ENCODE measurements at regions not wholly inside any gene's neighbourhood (a gene's known extent, or its start where the extent isn't known, plus 50 kb on each side); places are given as distances from the start of the nearest gene placed in this dataset.

DNA sequence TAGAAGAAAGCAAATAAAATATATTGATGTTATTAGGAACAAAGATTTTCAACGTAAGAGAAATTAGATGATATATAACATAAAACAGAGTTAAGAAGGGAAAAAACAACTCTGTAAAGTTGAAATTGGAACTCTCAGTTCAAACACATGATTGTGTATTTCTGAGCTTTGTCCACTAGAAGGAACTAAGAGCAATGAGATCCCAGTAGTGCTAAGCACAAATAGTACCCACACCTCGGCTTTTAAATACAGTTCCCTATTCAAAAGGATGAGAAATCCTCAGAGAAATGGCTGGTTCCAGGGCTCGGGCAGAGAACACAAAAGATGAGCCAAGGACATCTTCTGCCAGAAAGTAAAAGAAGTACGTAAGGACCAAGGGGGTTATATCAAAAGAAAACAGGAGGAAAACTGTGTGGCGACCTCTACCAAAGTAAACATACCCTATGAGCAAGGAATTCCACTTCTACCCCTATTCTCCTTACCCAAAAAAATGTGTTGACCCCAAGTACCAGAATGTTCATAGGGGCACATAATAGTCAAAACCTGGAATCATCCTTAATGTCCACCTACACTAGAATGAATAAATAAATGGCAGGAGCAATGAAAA lies 96.6 kb downstream of the SPTSSA start:
- H3K4me3 ChIP-seq (ENCODE audit: low read length): no peak overlapping the region
- H3K4me2 ChIP-seq (ENCODE audit: low read length): no peak overlapping the region
- no peaks in the 10 kb centered on the region for H4K20me1 ChIP-seq (ENCODE audit: control insufficient read depth, insufficient read depth, low read depth, low read length)
- no peaks in the 10 kb centered on the region for H3F3A ChIP-seq (ENCODE audit: control insufficient read depth, insufficient read depth)
- H3K9me3 ChIP-seq (ENCODE audit: control insufficient read depth, insufficient read depth, low read length): no peaks in the 10 kb centered on the region
- no peak overlapping the region for H3K27ac ChIP-seq (ENCODE audit: low read depth, low read length)
- no peaks in the 10 kb centered on the region for H3K79me2 ChIP-seq (ENCODE audit: control insufficient read depth, low read length)
- no peak for TF ChIP-seq EZH2phosphoT487 (IDR thresholded peaks at IDR 0.05; ENCODE audit: borderline replicate concordance, low read length)
- TF ChIP-seq, protein P1, sequence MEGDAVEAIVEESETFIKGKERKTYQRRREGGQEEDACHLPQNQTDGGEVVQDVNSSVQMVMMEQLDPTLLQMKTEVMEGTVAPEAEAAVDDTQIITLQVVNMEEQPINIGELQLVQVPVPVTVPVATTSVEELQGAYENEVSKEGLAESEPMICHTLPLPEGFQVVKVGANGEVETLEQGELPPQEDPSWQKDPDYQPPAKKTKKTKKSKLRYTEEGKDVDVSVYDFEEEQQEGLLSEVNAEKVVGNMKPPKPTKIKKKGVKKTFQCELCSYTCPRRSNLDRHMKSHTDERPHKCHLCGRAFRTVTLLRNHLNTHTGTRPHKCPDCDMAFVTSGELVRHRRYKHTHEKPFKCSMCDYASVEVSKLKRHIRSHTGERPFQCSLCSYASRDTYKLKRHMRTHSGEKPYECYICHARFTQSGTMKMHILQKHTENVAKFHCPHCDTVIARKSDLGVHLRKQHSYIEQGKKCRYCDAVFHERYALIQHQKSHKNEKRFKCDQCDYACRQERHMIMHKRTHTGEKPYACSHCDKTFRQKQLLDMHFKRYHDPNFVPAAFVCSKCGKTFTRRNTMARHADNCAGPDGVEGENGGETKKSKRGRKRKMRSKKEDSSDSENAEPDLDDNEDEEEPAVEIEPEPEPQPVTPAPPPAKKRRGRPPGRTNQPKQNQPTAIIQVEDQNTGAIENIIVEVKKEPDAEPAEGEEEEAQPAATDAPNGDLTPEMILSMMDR (IDR thresholded peaks at IDR 0.05; ENCODE audit: low read depth, low read length, poor library complexity, severe bottlenecking): no peak
- H3K36me3 ChIP-seq (ENCODE audit: control insufficient read depth, low read length): no peaks in the 10 kb centered on the region
- H3K9me2 ChIP-seq (replicated peaks; ENCODE audit: control insufficient read depth, low read length): no peaks in the 10 kb centered on the region
- peaks cover 9% of the 10 kb centered on the region; the same call in 1 of the 2 replicates for H3K27me3 ChIP-seq (ENCODE audit: control insufficient read depth, low read length)
- no peaks in the 10 kb centered on the region for H3K4me1 ChIP-seq (ENCODE audit: control insufficient read depth, low read length)

DNA sequence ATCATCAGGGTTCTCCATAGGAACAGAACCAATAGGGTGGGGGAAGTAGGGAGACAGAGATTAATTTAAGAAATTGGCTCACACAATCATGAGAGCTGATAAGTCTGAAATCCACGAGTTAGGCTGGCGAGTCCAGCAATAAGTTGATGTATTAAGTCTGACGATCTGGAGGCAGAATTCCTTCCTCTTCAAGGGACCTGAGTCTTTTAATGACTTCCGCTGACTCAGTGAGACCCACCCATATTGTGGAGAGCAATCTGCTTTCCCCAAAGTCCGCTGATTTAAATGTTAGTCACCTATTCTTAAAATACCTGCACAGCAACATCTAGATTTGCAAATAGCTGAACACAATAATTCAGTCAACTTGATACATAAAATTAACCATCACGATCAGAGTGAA lies 97.8 kb downstream of the SPTSSA start:
- Histone ChIP-seq H3F3A (ENCODE audit: control insufficient read depth, insufficient read depth) (no peaks in the 10 kb centered on the region), H3K36me3 (ENCODE audit: control insufficient read depth, low read length) (no peaks in the 10 kb centered on the region), H3K9me2 (replicated peaks; ENCODE audit: control insufficient read depth, low read length) (no peaks in the 10 kb centered on the region), H3K4me1 (ENCODE audit: control insufficient read depth, low read length) (no peaks in the 10 kb centered on the region), H4K20me1 (ENCODE audit: control insufficient read depth, insufficient read depth, low read depth, low read length) (no peaks in the 10 kb centered on the region), H3K4me2 (ENCODE audit: low read length) (no peak overlapping the region), H3K4me3 (ENCODE audit: low read length) (no peak overlapping the region), H3K27me3 (ENCODE audit: control insufficient read depth, low read length) (peaks cover 7% of the 10 kb centered on the region; the same call in 1 of the 2 replicates), H3K27ac (ENCODE audit: low read depth, low read length) (no peak overlapping the region), H3K9me3 (ENCODE audit: control insufficient read depth, insufficient read depth, low read length) (no peaks in the 10 kb centered on the region), H3K79me2 (ENCODE audit: control insufficient read depth, low read length) (no peaks in the 10 kb centered on the region)
- TF ChIP-seq, protein P1 (IDR thresholded peaks at IDR 0.05; ENCODE audit: low read depth, low read length, poor library complexity, severe bottlenecking): no peak
- no peak for TF ChIP-seq EZH2phosphoT487 (IDR thresholded peaks at IDR 0.05; ENCODE audit: borderline replicate concordance, low read length)

DNA sequence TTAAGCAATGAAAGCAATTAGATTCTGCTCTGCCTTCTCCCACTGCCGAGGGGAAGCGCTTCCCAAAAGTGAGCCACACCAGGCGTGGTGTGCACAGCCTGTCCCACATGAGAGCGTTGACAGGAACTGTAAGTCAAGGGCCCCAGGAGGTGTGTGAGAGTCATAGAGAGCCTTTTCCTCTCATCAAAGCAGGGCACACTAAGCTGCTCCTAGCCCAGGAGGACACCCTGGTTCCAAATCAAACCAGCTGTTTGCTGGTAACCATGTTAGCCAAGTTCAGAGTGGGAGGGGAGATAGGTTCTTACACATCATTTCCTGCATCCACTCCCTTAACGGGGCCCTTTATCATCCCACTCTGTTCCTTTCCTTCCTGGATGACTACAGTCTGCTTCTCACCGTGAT lies 98.3 kb downstream of the SPTSSA start:
- no peaks in the 10 kb centered on the region for H3K36me3 ChIP-seq (ENCODE audit: control insufficient read depth, low read length)
- no peak overlapping the region for H3K4me2 ChIP-seq (ENCODE audit: low read length)
- no peak overlapping the region for H3K4me3 ChIP-seq (ENCODE audit: low read length)
- H3K27me3 ChIP-seq (ENCODE audit: control insufficient read depth, low read length): peaks cover 5% of the 10 kb centered on the region; the same call in 1 of the 2 replicates
- no peaks in the 10 kb centered on the region for H3K4me1 ChIP-seq (ENCODE audit: control insufficient read depth, low read length)
- H3K27ac ChIP-seq (ENCODE audit: low read depth, low read length): no peak overlapping the region
- H3K9me3 ChIP-seq (ENCODE audit: control insufficient read depth, insufficient read depth, low read length): no peaks in the 10 kb centered on the region
- no peaks in the 10 kb centered on the region for H3K79me2 ChIP-seq (ENCODE audit: control insufficient read depth, low read length)
- H3K9me2 ChIP-seq (replicated peaks; ENCODE audit: control insufficient read depth, low read length): no peaks in the 10 kb centered on the region
- TF ChIP-seq EZH2phosphoT487 (IDR thresholded peaks at IDR 0.05; ENCODE audit: borderline replicate concordance, low read length): no peak
- TF ChIP-seq, protein P1 (IDR thresholded peaks at IDR 0.05; ENCODE audit: low read depth, low read length, poor library complexity, severe bottlenecking): no peak
- no peaks in the 10 kb centered on the region for H4K20me1 ChIP-seq (ENCODE audit: control insufficient read depth, insufficient read depth, low read depth, low read length)
- no peaks in the 10 kb centered on the region for H3F3A ChIP-seq (ENCODE audit: control insufficient read depth, insufficient read depth)
